Endothelial cell of umbilical vein (primary cell): ENCODE measurements at regions not wholly inside any gene's neighbourhood (a gene's known extent, or its start where the extent isn't known, plus 50 kb on each side); places are given as distances from the start of the nearest gene placed in this dataset.

Source experiments
- BruUV-seq: library from RNA; stranded (reverse); fragments of 400-500 nt; replicated peaks from 2 replicates; lab custom pipeline; 2021; lab: Mats Ljungman, UMichigan
- CTCF ChIA-PET: fragments of 300-600, 350-600 bp; sonication (Branson Sonifier 250); formaldehyde crosslinking; loops from one replicate; lab custom pipeline; 2021; ENCODE audit warnings: antibody characterized with exemption, inconsistent platforms; lab: Charles Lee
- POLR2A ChIA-PET: fragments of 300-600, 350-600 bp; sonication (Branson Sonifier 250); formaldehyde crosslinking; loops from one replicate; lab custom pipeline; 2021; ENCODE audit warnings: antibody characterized with exemption, inconsistent platforms; lab: Charles Lee
- DNase-seq: peaks from one replicate; pipeline ENCODE4 v3.0.0-alpha.2; 2011; ENCODE audit warnings: low read depth, low spot score
- FAIRE-seq: peaks from 2 replicates; lab custom pipeline; 2011; peaks lifted over from hg19 to GRCh38; lab: Jason Lieb, UNC
- H2AFZ ChIP-seq: 2 replicates; pipeline ENCODE4 v1.6.0; 2012; ENCODE audit warnings: low read depth, low read length, control low read depth, inconsistent platforms
- H3K27ac ChIP-seq: 2 replicates; pipeline ENCODE4 v1.5.1; 2011; ENCODE audit warnings: low read depth, mild to moderate bottlenecking, control low read depth, low read length, moderate library complexity; ENCODE audit not compliant: insufficient read depth
- H3K27me3 ChIP-seq, 2 experiments: 2 replicates each; pipeline versions ENCODE4 v1.6.0 to v1.6.1; 2011; ENCODE audit warnings: low read length in 2 of 2, mixed read lengths in 1 of 2; ENCODE audit not compliant: control insufficient read depth in 2 of 2, insufficient read depth in 2 of 2
- H3K36me3 ChIP-seq, 2 experiments: 2 replicates in 1 of 2; 3 replicates in 1 of 2; pipeline ENCODE4 v1.5.1; 2011; ENCODE audit warnings: low read length in 2 of 2, mild to moderate bottlenecking in 1 of 2, moderate library complexity in 1 of 2; ENCODE audit not compliant: control insufficient read depth in 2 of 2, insufficient read depth in 2 of 2; ENCODE audit errors: extremely low read depth in 1 of 2
- H3K4me1 ChIP-seq: 3 replicates; pipeline ENCODE4 v1.5.1; 2011; ENCODE audit warnings: mild to moderate bottlenecking, low read length; ENCODE audit not compliant: control insufficient read depth, insufficient read depth; ENCODE audit errors: extremely low read depth
- H3K4me2 ChIP-seq: 2 replicates; pipeline ENCODE4 v1.6.1; 2011; ENCODE audit warnings: low read length, control low read depth, mixed read lengths; ENCODE audit not compliant: insufficient read depth
- H3K4me3 ChIP-seq, 3 experiments: fragments of 200-600 bp in 1 of 3; sonication (generic), shearing (Covaris generic) in 1 of 3; replicated peaks in 1 of 3; 2 replicates each; pipeline ENCODE4 v1.5.1; 2011 to 2016; ENCODE audit warnings: control low read depth in 3 of 3, low read length in 3 of 3, mild to moderate bottlenecking in 2 of 3, inconsistent platforms in 1 of 3, low read depth in 1 of 3, moderate library complexity in 1 of 3; ENCODE audit not compliant: insufficient read depth in 1 of 3
- H3K79me2 ChIP-seq: 2 replicates; pipeline ENCODE4 v1.6.0; 2012; ENCODE audit warnings: low read length, inconsistent platforms; ENCODE audit not compliant: control insufficient read depth, insufficient read depth
- H3K9ac ChIP-seq: replicated peaks from 2 replicates; pipeline ENCODE3; 2011; ENCODE audit warnings: low read length, control low read depth; ENCODE audit not compliant: insufficient read depth; ENCODE audit errors: extremely low read depth
- H3K9me1 ChIP-seq: replicated peaks from 3 replicates; pipeline ENCODE4 v1.6.0; 2011; ENCODE audit warnings: mild to moderate bottlenecking, low read length; ENCODE audit not compliant: control insufficient read depth, insufficient read depth; ENCODE audit errors: extremely low read depth
- H3K9me3 ChIP-seq: replicated peaks from 2 replicates; pipeline ENCODE4 v1.5.1; 2012; ENCODE audit warnings: low read length, inconsistent platforms; ENCODE audit not compliant: control insufficient read depth, insufficient read depth
- H4K20me1 ChIP-seq: replicated peaks from 2 replicates; pipeline ENCODE3; 2011; ENCODE audit warnings: mild to moderate bottlenecking, low read length; ENCODE audit not compliant: control insufficient read depth, insufficient read depth; ENCODE audit errors: extremely low read depth
- CTCF ChIP-seq, 2 donors: IDR thresholded peaks; 1 replicate in 1 of 2; 2 replicates in 1 of 2; pipeline ENCODE4 v1.5.1; 2011; ENCODE audit warnings: low read length in 2 of 2, mild to moderate bottlenecking in 2 of 2, moderate library complexity in 2 of 2, control low read depth in 1 of 2, inconsistent platforms in 1 of 2, low read depth in 1 of 2; ENCODE audit not compliant: insufficient read depth in 1 of 2; ENCODE audit errors: extremely low read depth in 1 of 2
- EZH2 ChIP-seq: IDR thresholded peaks from 2 replicates; pipeline ENCODE4 v1.6.1; 2012; ENCODE audit warnings: borderline replicate concordance, low read depth, mild to moderate bottlenecking, moderate library complexity, low read length, inconsistent platforms; ENCODE audit not compliant: severe bottlenecking
- FOS ChIP-seq: IDR thresholded peaks from 2 replicates; pipeline ENCODE4 v1.6.1; 2011; ENCODE audit warnings: mild to moderate bottlenecking, low read length, moderate library complexity, borderline replicate concordance; ENCODE audit not compliant: insufficient read depth
- GATA2 ChIP-seq: IDR thresholded peaks from 2 replicates; pipeline ENCODE4 v1.7.0; 2011; ENCODE audit warnings: low read depth, mild to moderate bottlenecking, moderate library complexity, mixed read lengths, low read length; ENCODE audit not compliant: insufficient read length, insufficient read depth
- JUN ChIP-seq: IDR thresholded peaks from 2 replicates; pipeline ENCODE4 v1.6.1; 2011; ENCODE audit warnings: borderline replicate concordance, low read depth; ENCODE audit not compliant: insufficient read length, insufficient read depth
- MAX ChIP-seq: IDR thresholded peaks from 2 replicates; pipeline ENCODE4 v1.6.1; 2011; ENCODE audit not compliant: insufficient read depth, insufficient read length
- MYC ChIP-seq: IDR thresholded peaks from one replicate; pipeline ENCODE4 v1.6.1; 2011; ENCODE audit warnings: mild to moderate bottlenecking, low read depth, low read length
- POLR2A ChIP-seq: IDR thresholded peaks from 2 replicates; pipeline ENCODE4 v1.6.1; 2012; ENCODE audit warnings: low read depth, mild to moderate bottlenecking, control low read depth, low read length
- POLR2AphosphoS5 ChIP-seq: IDR thresholded peaks from 2 replicates; pipeline ENCODE4 v1.6.1; 2012; ENCODE audit warnings: low read depth, mild to moderate bottlenecking, control low read depth, low read length, moderate library complexity; ENCODE audit not compliant: insufficient read depth
- dilution Hi-C: fragments of 300-500 bp; cut with MboI; formaldehyde crosslinking; loops from one replicate; pipeline ENCODE4 v1.15.0; 2019; ENCODE audit warnings: low sequenced_read_pairs; ENCODE audit not compliant: extremely low pct_ligation_motif_present
- intact Hi-C: fragments of 100-400 bp; cut with micrococcal nuclease; formaldehyde crosslinking; loops from one replicate; pipeline ENCODE4 v1.10.0; 2022

- Histone ChIP-seq H4K20me1 (no peaks in the 10 kb centered on the region), H3K4me3 (no peak overlapping the region), H3K36me3 (no peaks in the 10 kb centered on the region), H3K9me3 (no peaks in the 10 kb centered on the region), H2AFZ (no peak overlapping the region), H3K79me2 (no peaks in the 10 kb centered on the region), H3K27ac (no peak overlapping the region), H3K4me1 (no peaks in the 10 kb centered on the region), H3K27me3 (peaks cover 6 to 7% of the 10 kb centered on the region in 2 experiments), H3K9me1 (no peaks in the 10 kb centered on the region), H3K9ac (no peak overlapping the region), H3K4me2 (no peak overlapping the region)
- ChIA-PET CTCF (no interaction called here), POLR2A (no interaction called here)
- no peak for TF ChIP-seq MAX
- no peak for TF ChIP-seq FOS
- no peak for TF ChIP-seq CTCF (IDR thresholded peaks at IDR 0.05; ENCODE audit: extremely low read depth in 1 of 2, insufficient read depth in 1 of 2, low read depth in 1 of 2, low read length in 2 of 2)
- TF ChIP-seq EZH2: no peak
- no peak for TF ChIP-seq JUN
- no peak for TF ChIP-seq POLR2AphosphoS5
- no peak for TF ChIP-seq MYC
- TF ChIP-seq GATA2: no peak
- no peak for TF ChIP-seq POLR2A
- FAIRE-seq (peak; percentile 18), DNase-seq (peak; percentile 46)
- dilution Hi-C loops: no loop called here
- no TSS peak for BruUV-seq
- intact Hi-C loops: loop anchor here (5.0 kb wide), 1 partner anchor 60 kb away; no protein-coding TSS in a partner anchor
Measured at GRCh38 chr9:16221822-16222547, 648.5 kb downstream of the BNC2 start.
